ENCODE measurements at regions not wholly inside any gene's neighbourhood (a gene's known extent, or its start where the extent isn't known, plus 50 kb on each side); places are given as distances from the start of the nearest gene placed in this dataset.

GRCh38 chr3:14279626-14280061, 101.0 kb downstream of the LSM3 start:
- TF ChIP-seq ARNTL (CRISPR knock-in tag; IDR thresholded peaks at IDR 0.05; ENCODE audit: borderline replicate concordance, low read depth) = no peak
- TF ChIP-seq CSDC2 (CRISPR knock-in tag; IDR thresholded peaks at IDR 0.05) = no peak
- no peak for TF ChIP-seq ZNF70 (CRISPR knock-in tag; IDR thresholded peaks at IDR 0.05)
- no peak for TF ChIP-seq ZFP30 (CRISPR knock-in tag; IDR thresholded peaks at IDR 0.05)
- no peak for TF ChIP-seq ZFP3 (CRISPR knock-in tag; IDR thresholded peaks at IDR 0.05)
- no peak for TF ChIP-seq TCF4 (CRISPR knock-in tag; IDR thresholded peaks at IDR 0.05; ENCODE audit: borderline replicate concordance)
- TF ChIP-seq RARB (CRISPR knock-in tag; IDR thresholded peaks at IDR 0.05) = no peak
- ATAC-seq = no peak

- TF ChIP-seq RARB (CRISPR knock-in tag; IDR thresholded peaks at IDR 0.05) (no peak), OSR1 (CRISPR knock-in tag; IDR thresholded peaks at IDR 0.05) (no peak), ARNTL (CRISPR knock-in tag; IDR thresholded peaks at IDR 0.05; ENCODE audit: borderline replicate concordance, low read depth) (no peak), ZNF565 (CRISPR knock-in tag; conservative IDR thresholded peaks at IDR 0.05; ENCODE audit: low read depth) (no peak), CSDC2 (CRISPR knock-in tag; IDR thresholded peaks at IDR 0.05) (no peak), CREB5 (CRISPR knock-in tag; IDR thresholded peaks at IDR 0.05; ENCODE audit: low read depth) (no peak), BACH2 (CRISPR knock-in tag; IDR thresholded peaks at IDR 0.05; ENCODE audit: borderline replicate concordance) (no peak), ZC3H10 (CRISPR knock-in tag; IDR thresholded peaks at IDR 0.05) (no peak), POU6F1 (CRISPR knock-in tag; IDR thresholded peaks at IDR 0.05; ENCODE audit: borderline replicate concordance, low read depth) (no peak), SNAI2 (CRISPR knock-in tag; IDR thresholded peaks at IDR 0.05) (no peak), PATZ1 (CRISPR knock-in tag; IDR thresholded peaks at IDR 0.05; ENCODE audit: borderline replicate concordance) (no peak), ZNF70 (CRISPR knock-in tag; IDR thresholded peaks at IDR 0.05) (no peak), ESRRG (CRISPR knock-in tag; IDR thresholded peaks at IDR 0.05) (no peak)
Measured at GRCh38 chr3:14280326-14280725, 101.7 kb downstream of the LSM3 start.

GRCh38 chr3:14281053-14281452, 102.4 kb downstream of the LSM3 start:
- TF ChIP-seq CSDC2 (CRISPR knock-in tag; IDR thresholded peaks at IDR 0.05) (no peak), ESRRG (CRISPR knock-in tag; IDR thresholded peaks at IDR 0.05) (no peak), TOX (CRISPR knock-in tag; IDR thresholded peaks at IDR 0.05; ENCODE audit: borderline replicate concordance) (no peak)
- ATAC-seq = no peak

More at GRCh38 chr3:14280326-14280725, 101.7 kb downstream of the LSM3 start:
- no peak for ATAC-seq

- TF ChIP-seq PPARA (CRISPR knock-in tag; IDR thresholded peaks at IDR 0.05; ENCODE audit: borderline replicate concordance) = no peak
- no peak for TF ChIP-seq ESRRG (CRISPR knock-in tag; IDR thresholded peaks at IDR 0.05)
- no peak for TF ChIP-seq ZNF8 (CRISPR knock-in tag; IDR thresholded peaks at IDR 0.05)
- no peak for ATAC-seq
Measured at GRCh38 chr3:14282001-14282705, 103.5 kb downstream of the LSM3 start.

- no peak for ATAC-seq
- TF ChIP-seq ZFP3 (CRISPR knock-in tag; IDR thresholded peaks at IDR 0.05) (no peak), GLIS3 (CRISPR knock-in tag; IDR thresholded peaks at IDR 0.05) (no peak), ZNF8 (CRISPR knock-in tag; IDR thresholded peaks at IDR 0.05) (peak; percentile 54; the same call in 1 of the 2 replicates)
Measured at GRCh38 chr3:14282706-14283075, 104.1 kb downstream of the LSM3 start.

Measured in SK-N-SH treated with all-trans-retinoic acid at 6 μM for 48 hours (cell line).